NCI-H82 treated with DMSO at 0.1 percent for 48 hours (cell line): ENCODE measurements at regions not wholly inside any gene's neighbourhood (a gene's known extent, or its start where the extent isn't known, plus 50 kb on each side); places are given as distances from the start of the nearest gene placed in this dataset.

Source experiments
- DNase-seq: peaks from one replicate; lab custom pipeline; 2025; ENCODE audit not compliant: unreplicated experiment; lab: John Stamatoyannopoulos, UW

DNA sequence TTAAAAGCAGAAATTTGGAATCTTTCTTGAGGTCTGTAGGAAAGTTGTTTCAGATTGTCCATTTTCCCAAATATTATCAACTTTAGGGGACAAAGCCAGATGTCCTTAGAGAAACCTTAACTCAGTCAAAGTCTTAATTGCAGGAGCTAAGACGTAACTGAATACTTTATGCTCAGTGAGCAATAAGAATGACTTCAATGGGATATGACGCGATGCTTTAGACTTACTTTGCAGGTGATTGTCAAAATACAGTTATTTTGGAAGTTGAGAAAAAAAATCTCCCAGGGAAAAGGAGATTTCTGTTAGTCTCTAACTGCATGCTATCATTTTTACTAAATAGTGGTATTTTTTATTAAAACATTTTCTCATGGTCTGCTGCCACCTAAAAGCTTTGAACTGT is 750.9 kb upstream of the STXBP6 start:
- DNase-seq = no peak

DNA sequence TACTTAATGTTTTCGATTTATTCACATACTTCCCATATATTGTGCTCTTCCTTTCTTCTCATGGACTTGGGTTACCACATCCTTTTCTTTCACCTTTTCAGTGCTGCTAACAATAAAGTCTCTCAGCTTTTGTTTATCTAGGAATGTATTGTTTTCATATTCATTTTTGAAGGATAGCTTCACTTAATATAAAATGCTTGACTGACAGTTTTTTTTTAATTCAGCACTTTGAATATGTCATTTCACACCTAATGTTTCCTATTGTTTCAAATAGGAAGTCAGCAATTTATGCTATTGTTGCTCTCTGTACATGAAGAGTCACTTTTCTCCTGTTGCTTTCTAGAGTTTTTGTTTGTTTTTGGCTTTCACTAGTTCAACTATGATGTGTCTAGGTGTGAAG is 738.3 kb upstream of the STXBP6 start:
- DNase-seq = no peak

DNA sequence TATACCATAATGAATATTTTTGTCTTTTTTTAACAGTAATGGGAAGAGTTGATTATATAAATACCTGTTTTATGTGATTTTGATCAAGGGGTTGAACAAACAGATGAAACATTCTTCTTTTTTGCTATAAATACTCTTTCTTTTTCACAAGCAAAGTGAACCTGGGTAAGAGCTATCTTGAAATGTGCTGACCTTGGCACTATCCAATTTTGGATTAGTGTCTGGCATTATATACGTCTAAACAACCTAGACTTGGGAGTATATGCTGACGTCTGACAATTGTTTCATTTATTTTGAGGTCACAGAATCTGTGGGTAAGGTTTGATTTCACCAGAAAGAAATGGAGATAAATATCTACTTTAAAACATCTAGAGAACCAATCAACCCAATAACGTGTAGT is 716.0 kb upstream of the STXBP6 start:
- DNase-seq = no peak

DNA sequence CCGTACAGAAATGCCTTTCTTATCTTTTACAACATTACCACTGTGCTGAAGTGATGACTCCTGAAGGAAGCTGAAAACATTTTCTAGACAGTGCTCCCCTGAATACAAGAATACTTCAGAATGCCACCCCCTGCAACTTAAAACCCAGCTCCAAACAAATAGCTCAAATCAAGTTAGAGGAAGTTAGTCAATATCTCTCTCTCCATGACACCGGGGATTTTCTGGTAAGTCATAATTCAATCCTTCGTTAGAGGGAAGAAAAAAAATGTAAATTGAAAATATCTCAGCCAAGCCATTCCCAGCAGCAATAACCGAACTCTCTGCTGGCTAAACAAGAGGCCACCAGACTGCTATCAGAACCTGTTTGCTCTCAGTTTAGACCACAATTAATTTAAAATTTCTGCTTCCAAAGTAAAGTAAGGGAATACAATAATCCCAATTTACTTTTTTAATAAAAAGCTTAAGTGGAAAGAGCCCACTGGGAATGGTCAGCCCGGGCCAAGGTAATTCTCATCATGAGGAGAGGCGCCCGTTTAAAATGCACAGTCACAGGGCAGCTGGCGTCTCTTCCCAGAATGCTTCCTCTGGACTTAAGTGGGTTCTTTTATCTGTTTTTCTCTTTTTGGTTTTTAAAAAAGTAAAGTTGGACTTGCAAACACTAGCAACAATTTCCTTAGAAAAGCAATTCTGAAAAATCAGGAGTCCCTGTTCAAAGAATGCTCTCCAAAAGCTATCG is 710.1 kb upstream of the STXBP6 start:
- DNase-seq = no peak

DNA sequence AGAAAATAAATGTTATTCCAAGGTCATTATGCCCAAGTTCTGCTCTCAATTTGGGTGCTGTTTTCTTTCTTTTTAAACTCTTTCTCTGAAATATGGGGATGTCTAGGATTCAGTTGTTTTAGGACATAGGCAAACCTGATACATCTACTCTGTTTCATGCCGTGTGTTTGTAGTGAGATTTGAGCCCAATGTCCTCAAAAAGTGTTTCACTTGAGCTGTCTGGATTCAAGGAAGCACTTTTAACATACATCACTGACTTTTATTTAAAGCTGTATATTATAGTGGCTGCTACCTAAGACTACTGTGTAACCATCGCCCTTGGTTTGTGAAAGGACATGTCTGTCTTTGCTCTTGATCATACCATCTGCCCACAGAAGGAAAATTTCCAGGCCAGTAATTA is 709.3 kb upstream of the STXBP6 start:
- DNase-seq = no peak

DNA sequence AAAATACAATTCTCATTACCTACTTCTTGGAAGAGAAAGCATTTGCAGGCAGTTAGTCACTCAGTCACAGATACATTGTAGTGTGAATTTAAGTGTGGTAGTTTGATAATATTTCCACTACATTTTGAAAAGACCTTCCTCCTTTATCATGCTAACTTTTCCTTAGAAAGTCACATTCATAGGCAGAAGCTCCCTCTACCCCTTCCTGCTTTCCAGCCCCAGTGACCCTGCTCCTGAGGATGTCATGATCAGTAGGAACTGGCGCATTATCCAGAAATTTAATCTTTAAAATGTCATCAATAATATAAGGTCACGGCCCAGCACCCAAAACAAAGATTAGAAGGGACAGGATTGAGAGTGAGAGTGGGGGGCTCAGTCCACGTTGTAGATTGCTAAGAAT is 707.4 kb upstream of the STXBP6 start:
- DNase-seq = no peak

DNA sequence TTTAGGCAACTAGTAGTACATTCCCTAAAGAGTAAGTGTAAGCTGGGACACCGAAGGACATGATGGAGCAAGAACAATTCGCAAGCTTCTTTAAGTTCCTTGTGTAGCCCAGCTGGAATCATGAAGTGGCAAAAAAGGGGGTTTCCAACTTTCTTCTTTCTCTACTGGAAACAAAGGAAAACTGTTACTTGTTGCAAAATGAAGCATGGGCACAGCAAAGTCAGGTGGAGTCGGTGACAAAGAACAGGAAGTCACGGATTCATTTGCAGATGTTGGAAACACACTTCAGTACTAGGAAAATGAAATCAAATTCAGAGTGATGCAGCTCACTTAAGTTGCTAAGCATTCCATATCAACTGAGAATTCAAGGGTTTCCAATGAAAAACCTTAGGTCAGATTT is 706.9 kb upstream of the STXBP6 start:
- DNase-seq = no peak

DNA sequence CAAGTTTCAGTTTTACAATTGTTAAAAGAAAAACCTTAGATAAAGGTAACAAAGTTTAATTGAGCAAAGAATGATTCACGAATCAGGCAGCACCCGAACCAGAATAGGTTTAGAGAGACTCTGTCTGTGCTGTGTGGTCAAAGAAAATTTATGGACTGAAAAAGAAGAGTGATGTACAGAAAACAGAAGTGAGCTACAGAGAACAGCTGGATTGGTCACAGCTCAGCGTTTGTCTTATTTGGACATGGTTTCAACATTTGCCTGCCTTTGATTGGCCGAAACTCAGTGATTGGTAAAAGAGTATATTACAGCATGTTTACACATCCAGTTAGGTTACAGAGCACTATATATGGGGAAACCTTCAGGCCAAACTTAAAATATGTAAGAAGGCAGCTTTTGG is 703.2 kb upstream of the STXBP6 start:
- no peak for DNase-seq

DNA sequence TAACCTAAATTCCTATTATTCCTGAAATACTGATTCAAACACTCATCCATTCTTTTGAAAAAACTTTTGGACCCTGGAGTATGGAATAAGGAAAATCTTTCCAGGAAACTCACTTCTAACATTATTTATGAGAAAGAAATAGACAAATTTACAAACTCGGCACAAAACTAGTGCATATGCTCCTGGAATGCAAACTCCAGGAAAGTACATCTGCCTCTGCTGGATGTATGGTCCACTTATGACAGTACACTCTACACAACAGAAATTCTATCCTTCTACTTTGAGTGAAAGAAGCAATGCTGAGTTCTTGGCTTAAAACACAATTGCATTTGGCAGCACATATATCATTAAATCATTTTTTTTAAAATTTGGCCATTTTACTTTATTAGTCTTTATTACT is 700.5 kb upstream of the STXBP6 start:
- DNase-seq = no peak
